ENCODE measurements at regions not wholly inside any gene's neighbourhood (a gene's known extent, or its start where the extent isn't known, plus 50 kb on each side); places are given as distances from the start of the nearest gene placed in this dataset.

- Mint-ChIP-seq H3K36me3 (peaks cover 8% of the 10 kb centered on the region), H3K4me3 (no peak overlapping the region), H3K9me3 (peaks cover 19% of the 10 kb centered on the region), H3K4me1 (ENCODE audit: low read depth in 2 of 2) (no peaks in the 10 kb centered on the region), H3K27me3 (no peaks in the 10 kb centered on the region), H3K27ac (no peak overlapping the region)
- no peak for DNase-seq (ENCODE audit: low spot score)
- ATAC-seq, result no peak
Measured at GRCh38 chr6:18792866-18793265, 405.7 kb downstream of the RNF144B start.

DNA sequence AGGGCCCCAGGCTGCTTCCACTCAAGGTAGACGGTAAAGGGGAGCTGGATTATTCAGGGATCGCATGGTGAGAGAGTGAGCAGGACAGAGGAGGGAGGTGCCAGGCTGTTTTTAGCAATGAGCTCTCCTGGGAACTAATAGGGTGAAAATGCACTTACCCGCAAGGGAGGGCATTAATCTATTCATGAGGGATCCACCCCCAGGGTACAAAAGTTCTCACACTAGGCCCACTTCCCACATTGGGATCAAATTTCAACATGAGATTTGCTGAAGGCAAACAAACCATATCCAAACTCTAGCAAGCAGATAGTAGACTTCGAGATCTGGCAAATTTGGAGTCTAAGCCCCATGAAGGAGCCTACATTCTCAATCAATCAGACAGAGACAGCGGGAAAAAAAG, 408.6 kb downstream of the RNF144B start:
- no peak for ATAC-seq
- Mint-ChIP-seq H3K27ac (no peak overlapping the region), H3K36me3 (peaks cover 8% of the 10 kb centered on the region), H3K27me3 (no peaks in the 10 kb centered on the region), H3K4me3 (no peak overlapping the region), H3K9me3 (peaks cover 28% of the 10 kb centered on the region), H3K4me1 (ENCODE audit: low read depth in 2 of 2) (no peaks in the 10 kb centered on the region)
- DNase-seq (ENCODE audit: low spot score), result no peak

GRCh38 chr6:18820725-18821124, 433.6 kb downstream of the RNF144B start:
- no peaks in the 10 kb centered on the region for H3K27me3 Mint-ChIP-seq
- no peak for ATAC-seq
- H3K4me1 Mint-ChIP-seq (ENCODE audit: low read depth in 2 of 2), result no peaks in the 10 kb centered on the region
- no peak overlapping the region for H3K4me3 Mint-ChIP-seq
- no peak for DNase-seq (ENCODE audit: low spot score)
- no peak overlapping the region for H3K27ac Mint-ChIP-seq
- peaks cover 15% of the 10 kb centered on the region for H3K36me3 Mint-ChIP-seq
- H3K9me3 Mint-ChIP-seq, result peaks cover 21% of the 10 kb centered on the region

DNA sequence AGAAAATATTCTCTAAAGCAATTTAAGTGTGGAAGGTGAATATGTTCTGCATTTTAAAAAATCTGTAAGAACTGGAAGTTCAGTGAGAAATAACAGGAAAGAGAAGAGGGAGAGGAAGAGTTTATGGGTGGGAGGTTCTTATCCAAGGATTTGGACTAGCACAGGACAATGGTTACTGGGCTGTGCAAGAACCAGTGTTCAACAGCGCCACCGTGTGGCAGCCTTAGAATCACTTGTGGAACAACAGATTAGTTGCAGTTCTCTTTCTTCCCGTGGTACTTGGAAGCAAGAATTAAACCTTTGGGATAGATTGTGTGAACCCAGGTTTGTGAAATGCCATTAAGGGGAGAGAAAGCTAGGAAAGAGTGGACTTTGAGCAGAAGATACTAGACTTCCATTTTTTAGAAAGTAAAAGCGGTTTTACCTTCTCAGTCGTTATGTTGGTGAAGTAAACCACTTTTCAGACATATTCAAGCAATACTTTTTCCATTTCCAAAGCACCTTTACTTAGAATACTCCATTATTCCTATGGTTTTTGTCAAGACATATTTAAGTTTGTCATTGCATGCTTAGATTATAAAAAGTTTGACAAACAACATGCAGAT, 436.7 kb downstream of the RNF144B start:
- Mint-ChIP-seq H3K27me3 (no peaks in the 10 kb centered on the region), H3K36me3 (peaks cover 28% of the 10 kb centered on the region), H3K4me1 (ENCODE audit: low read depth in 2 of 2) (no peaks in the 10 kb centered on the region), H3K27ac (no peak overlapping the region), H3K9me3 (peaks cover 37% of the 10 kb centered on the region), H3K4me3 (no peak overlapping the region)
- ATAC-seq, result no peak
- no peak for DNase-seq (ENCODE audit: low spot score)

GRCh38 chr6:18829272-18829870, 442.2 kb downstream of the RNF144B start:
- ATAC-seq, result no peak
- peaks cover 19% of the 10 kb centered on the region for H3K36me3 Mint-ChIP-seq
- H3K4me1 Mint-ChIP-seq (ENCODE audit: low read depth in 2 of 2), result no peaks in the 10 kb centered on the region
- no peaks in the 10 kb centered on the region for H3K27me3 Mint-ChIP-seq
- H3K4me3 Mint-ChIP-seq, result no peak overlapping the region
- H3K9me3 Mint-ChIP-seq, result peaks cover 31% of the 10 kb centered on the region
- no peak overlapping the region for H3K27ac Mint-ChIP-seq
- no peak for DNase-seq (ENCODE audit: low spot score)

- Mint-ChIP-seq H3K4me3 (no peak overlapping the region), H3K27me3 (no peaks in the 10 kb centered on the region), H3K27ac (no peak overlapping the region), H3K36me3 (no peaks in the 10 kb centered on the region), H3K4me1 (ENCODE audit: low read depth in 2 of 2) (no peaks in the 10 kb centered on the region), H3K9me3 (peaks cover 8% of the 10 kb centered on the region)
- DNase-seq (ENCODE audit: low spot score) (no peak), ATAC-seq (no peak)
Measured at GRCh38 chr6:18835976-18836375, 448.8 kb downstream of the RNF144B start.

- DNase-seq (ENCODE audit: low spot score) (no peak), ATAC-seq (no peak)
- no peak overlapping the region for H3K4me3 Mint-ChIP-seq
- H3K36me3 Mint-ChIP-seq, result no peaks in the 10 kb centered on the region
- no peaks in the 10 kb centered on the region for H3K4me1 Mint-ChIP-seq (ENCODE audit: low read depth in 2 of 2)
- H3K27me3 Mint-ChIP-seq, result no peaks in the 10 kb centered on the region
- H3K9me3 Mint-ChIP-seq, result peaks cover 8% of the 10 kb centered on the region
- no peak overlapping the region for H3K27ac Mint-ChIP-seq
Measured at GRCh38 chr6:18837013-18837412, 449.9 kb downstream of the RNF144B start.

- H3K27ac Mint-ChIP-seq, result no peak overlapping the region
- ATAC-seq, result no peak
- no peak overlapping the region for H3K4me3 Mint-ChIP-seq
- DNase-seq (ENCODE audit: low spot score), result no peak
- H3K36me3 Mint-ChIP-seq, result no peaks in the 10 kb centered on the region
- H3K27me3 Mint-ChIP-seq, result no peaks in the 10 kb centered on the region
- H3K4me1 Mint-ChIP-seq (ENCODE audit: low read depth in 2 of 2), result no peaks in the 10 kb centered on the region
- H3K9me3 Mint-ChIP-seq, result peaks cover 13% of the 10 kb centered on the region
Measured at GRCh38 chr6:18842534-18842933, 455.4 kb downstream of the RNF144B start.

GRCh38 chr6:18845896-18846295, 458.7 kb downstream of the RNF144B start:
- DNase-seq (ENCODE audit: low spot score) (no peak), ATAC-seq (no peak)
- Mint-ChIP-seq H3K36me3 (peaks cover 4% of the 10 kb centered on the region), H3K27me3 (no peaks in the 10 kb centered on the region), H3K9me3 (peaks cover 19% of the 10 kb centered on the region), H3K4me1 (ENCODE audit: low read depth in 2 of 2) (no peaks in the 10 kb centered on the region), H3K4me3 (no peak overlapping the region), H3K27ac (no peak overlapping the region)

DNA sequence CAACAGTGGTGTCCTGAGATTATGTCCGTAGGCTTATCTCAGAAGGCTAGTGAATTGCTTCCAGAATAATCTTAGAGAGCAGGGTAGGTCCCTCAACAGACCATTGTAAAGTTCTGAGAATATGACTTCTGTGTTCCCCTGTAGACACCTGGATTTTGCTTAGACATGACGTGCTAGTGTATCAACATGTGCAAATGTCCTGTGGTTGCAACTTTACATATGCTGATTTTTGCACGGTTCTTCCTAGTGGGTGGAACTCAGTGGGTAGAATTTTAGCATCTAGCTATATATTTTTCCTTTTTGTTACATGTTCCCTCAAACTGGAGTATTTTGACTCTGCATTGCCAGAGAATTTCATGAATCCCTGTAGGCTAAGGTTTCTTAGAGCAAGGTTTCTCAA, 459.2 kb downstream of the RNF144B start:
- DNase-seq (ENCODE audit: low spot score) (no peak), ATAC-seq (no peak)
- no peaks in the 10 kb centered on the region for H3K4me1 Mint-ChIP-seq (ENCODE audit: low read depth in 2 of 2)
- peaks cover 4% of the 10 kb centered on the region for H3K36me3 Mint-ChIP-seq
- H3K9me3 Mint-ChIP-seq, result peaks cover 19% of the 10 kb centered on the region
- no peaks in the 10 kb centered on the region for H3K27me3 Mint-ChIP-seq
- H3K27ac Mint-ChIP-seq, result no peak overlapping the region
- no peak overlapping the region for H3K4me3 Mint-ChIP-seq

- Mint-ChIP-seq H3K4me3 (no peak overlapping the region), H3K27me3 (no peaks in the 10 kb centered on the region), H3K27ac (no peak overlapping the region), H3K36me3 (peaks cover 6% of the 10 kb centered on the region), H3K9me3 (peaks cover 16% of the 10 kb centered on the region), H3K4me1 (ENCODE audit: low read depth in 2 of 2) (no peaks in the 10 kb centered on the region)
- ATAC-seq (no peak), DNase-seq (ENCODE audit: low spot score) (no peak)
Measured at GRCh38 chr6:18861204-18861603, 474.1 kb downstream of the RNF144B start.

DNA sequence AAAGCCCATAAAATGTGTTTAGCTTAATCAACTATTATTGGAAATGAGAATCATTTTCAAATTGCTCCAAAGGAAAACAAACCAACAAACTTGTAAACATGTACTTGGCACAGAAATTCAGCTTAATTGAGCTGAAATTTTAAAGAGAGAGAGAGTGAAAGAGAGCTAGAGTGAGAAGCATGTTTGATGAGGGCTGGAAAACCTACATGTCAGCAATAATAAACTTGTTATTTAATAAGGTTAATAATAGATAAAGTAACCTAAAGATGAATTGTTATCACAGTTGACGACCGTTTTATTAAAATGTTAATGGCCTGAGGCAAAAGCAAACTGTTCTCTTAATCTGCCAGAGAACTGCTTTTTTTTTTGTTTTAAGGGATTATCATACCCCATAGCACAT, 496.1 kb downstream of the RNF144B start:
- H3K9me3 Mint-ChIP-seq, result peaks cover 11% of the 10 kb centered on the region
- no peak for DNase-seq (ENCODE audit: low spot score)
- no peak for ATAC-seq
- no peak overlapping the region for H3K27ac Mint-ChIP-seq
- H3K4me3 Mint-ChIP-seq, result no peak overlapping the region
- H3K4me1 Mint-ChIP-seq (ENCODE audit: low read depth in 2 of 2), result no peaks in the 10 kb centered on the region
- H3K27me3 Mint-ChIP-seq, result no peaks in the 10 kb centered on the region
- peaks cover 4% of the 10 kb centered on the region for H3K36me3 Mint-ChIP-seq

- no peak for ATAC-seq
- Mint-ChIP-seq H3K4me1 (ENCODE audit: low read depth in 2 of 2) (no peaks in the 10 kb centered on the region), H3K9me3 (peaks cover 11% of the 10 kb centered on the region), H3K4me3 (no peak overlapping the region), H3K27ac (no peak overlapping the region), H3K27me3 (no peaks in the 10 kb centered on the region), H3K36me3 (peaks cover 4% of the 10 kb centered on the region)
- no peak for DNase-seq (ENCODE audit: low spot score)
Measured at GRCh38 chr6:18883851-18884250, 496.7 kb downstream of the RNF144B start.

- ATAC-seq, result no peak
- Mint-ChIP-seq H3K36me3 (no peaks in the 10 kb centered on the region), H3K4me3 (no peak overlapping the region), H3K27me3 (no peaks in the 10 kb centered on the region), H3K27ac (no peak overlapping the region), H3K9me3 (peaks cover 4% of the 10 kb centered on the region), H3K4me1 (ENCODE audit: low read depth in 2 of 2) (no peaks in the 10 kb centered on the region)
- DNase-seq (ENCODE audit: low spot score), result no peak
Measured at GRCh38 chr6:18893540-18894269, 506.6 kb downstream of the RNF144B start.
